NOMO-1 treated with dmso at 0.1 percent for 144 hours (cell line): ENCODE measurements at regions not wholly inside any gene's neighbourhood (a gene's known extent, or its start where the extent isn't known, plus 50 kb on each side); places are given as distances from the start of the nearest gene placed in this dataset.
A peak's percentile ranks its signal among the peaks of the same experiment; 100 is the strongest.

Experiments used
- DNase-seq: peaks from one replicate; lab custom pipeline; 2025; ENCODE audit not compliant: unreplicated experiment; lab: John Stamatoyannopoulos, UW

- DNase-seq, result no peak
Observed at GRCh38 chr20:60658681-60659080, 593.4 kb upstream of the CDH4 start.

DNA sequence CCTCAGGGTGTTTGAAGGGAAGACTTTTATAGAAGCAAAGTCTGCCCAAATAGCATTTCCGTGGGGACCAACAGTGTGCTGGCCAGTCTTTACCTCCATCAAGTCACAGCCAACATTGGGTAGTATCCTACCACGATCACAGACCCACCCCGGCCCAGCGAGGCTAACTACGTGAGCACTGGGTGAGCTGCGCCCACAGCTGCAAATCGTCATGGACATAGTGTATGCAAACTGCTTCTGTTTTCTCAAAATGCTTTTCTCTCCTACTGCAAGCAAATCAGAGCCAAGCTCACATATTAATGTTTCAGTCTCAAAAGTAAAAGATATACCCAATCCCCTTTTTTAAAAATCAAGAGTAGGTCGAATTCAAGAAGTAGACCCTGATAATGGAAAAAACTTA is 592.8 kb upstream of the CDH4 start:
- no peak for DNase-seq

DNA sequence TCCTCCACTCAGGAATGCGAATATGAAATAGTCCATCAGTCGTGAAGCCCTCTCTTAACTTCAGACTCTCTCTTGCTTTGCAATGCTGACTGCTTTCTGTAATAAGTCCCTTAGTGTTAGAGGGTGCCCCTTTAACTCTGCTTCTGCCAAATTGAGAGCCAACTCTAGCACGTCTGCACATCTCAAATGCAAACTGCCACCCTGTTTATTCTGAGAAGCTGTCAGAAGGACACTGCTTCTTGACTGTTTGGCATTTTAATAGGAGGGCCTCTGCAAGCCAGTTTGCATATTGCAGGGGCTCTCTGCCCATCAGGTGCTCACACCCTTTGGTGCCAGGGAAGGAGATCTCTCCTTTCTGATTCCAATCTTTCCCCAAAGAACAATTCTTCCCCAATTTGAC is 589.8 kb upstream of the CDH4 start:
- no peak for DNase-seq

- DNase-seq, result no peak
Observed at GRCh38 chr20:60664106-60664505, 588.0 kb upstream of the CDH4 start.

DNA sequence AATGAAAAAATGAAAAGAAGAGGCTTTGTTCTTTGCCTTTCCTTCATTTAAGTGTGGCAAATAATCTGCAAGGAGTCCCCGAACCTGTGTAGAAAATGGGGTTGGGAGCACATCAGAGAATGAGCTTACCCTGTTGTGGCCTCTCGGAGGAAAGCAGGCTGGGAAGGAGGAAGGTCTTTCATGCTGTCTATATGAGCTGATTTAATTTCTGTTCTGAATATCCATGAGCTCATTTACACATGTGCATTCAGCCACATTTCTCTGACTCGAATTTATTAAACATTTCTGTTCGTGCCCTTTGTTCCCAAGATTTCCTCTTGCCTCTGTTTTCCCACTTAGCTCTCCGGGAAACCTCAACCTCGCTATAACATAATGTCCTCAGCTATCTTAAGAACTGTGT is 584.4 kb upstream of the CDH4 start:
- DNase-seq, result no peak

DNA sequence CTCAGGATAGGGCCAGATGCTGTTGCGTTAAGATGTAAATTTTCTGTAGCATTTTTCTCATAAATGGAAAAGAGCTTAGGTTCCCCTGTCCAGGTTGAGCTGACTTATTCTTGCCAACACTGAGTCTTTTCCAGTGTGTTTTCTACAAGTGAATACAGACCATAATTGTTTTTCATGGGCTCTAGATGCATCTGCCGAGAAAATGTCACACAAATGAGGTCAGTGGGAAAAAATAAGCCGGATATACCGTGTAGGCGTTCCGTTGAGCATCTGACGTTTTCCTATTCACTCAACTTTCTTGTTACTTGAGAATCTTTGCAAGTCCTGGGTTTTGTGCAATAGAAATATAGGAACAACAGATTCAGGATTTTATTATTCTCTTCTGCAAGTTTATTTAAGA is 582.9 kb upstream of the CDH4 start:
- DNase-seq, result no peak

DNA sequence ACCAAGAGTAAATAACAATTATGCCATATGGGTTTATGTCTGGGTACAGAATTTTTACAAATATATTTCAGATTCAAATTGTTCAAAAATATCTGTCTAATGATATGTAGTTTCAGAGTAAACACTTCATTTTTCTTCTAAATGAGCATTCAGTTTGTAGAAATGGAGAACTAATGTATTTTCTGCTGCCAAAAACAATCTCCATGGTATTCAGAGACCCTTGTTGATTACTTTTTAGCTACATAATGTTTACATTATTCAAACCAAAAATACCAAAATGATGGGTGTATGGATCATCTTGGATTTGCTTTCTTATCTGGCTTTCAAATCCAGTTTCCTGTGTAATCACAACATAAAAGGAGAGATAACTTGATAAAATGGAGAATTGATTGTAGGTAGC is 576.0 kb upstream of the CDH4 start:
- DNase-seq, result no peak

GRCh38 chr20:60677819-60678218 is 574.2 kb upstream of the CDH4 start:
- DNase-seq, result no peak

DNA sequence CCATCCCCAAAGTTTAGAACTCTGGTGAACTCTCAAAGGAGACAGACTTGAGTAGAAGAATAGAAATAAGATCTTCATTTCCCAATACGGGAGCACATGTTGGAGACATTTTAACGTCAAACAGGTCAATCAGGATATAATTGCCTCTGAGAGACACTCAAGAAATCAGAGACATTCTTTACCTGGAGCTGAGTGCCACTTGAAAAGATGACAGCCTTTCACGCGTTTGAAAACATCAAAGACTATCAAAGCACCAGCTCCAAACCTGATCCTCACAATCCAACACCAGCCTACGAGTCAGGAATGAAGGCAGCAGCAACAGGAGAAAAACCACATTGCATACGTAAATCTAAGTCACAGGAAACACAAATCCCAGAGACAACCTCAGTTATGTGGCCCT is 571.5 kb upstream of the CDH4 start:
- DNase-seq, result no peak

- DNase-seq, result no peak
Observed at GRCh38 chr20:60687213-60687612, 564.8 kb upstream of the CDH4 start.

DNA sequence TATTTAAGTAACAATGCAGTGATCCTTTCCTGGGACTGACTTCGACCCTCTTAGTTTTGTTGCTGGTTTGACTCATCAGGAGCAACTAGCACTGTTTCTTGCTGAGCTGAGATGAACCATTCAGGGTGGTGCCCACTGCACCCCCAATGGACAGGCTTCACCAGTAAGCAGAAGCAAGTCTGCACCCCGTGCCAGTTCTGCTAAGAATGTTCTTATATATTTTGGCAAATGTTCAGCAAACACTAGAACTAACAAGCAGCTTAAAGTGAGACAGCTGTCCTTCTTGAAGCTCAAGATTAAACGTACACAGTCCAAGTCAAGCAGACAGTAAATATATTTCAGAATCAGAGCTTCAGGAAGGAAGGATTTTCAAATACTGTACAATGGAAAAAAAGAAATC is 561.3 kb upstream of the CDH4 start:
- DNase-seq, result no peak

DNA sequence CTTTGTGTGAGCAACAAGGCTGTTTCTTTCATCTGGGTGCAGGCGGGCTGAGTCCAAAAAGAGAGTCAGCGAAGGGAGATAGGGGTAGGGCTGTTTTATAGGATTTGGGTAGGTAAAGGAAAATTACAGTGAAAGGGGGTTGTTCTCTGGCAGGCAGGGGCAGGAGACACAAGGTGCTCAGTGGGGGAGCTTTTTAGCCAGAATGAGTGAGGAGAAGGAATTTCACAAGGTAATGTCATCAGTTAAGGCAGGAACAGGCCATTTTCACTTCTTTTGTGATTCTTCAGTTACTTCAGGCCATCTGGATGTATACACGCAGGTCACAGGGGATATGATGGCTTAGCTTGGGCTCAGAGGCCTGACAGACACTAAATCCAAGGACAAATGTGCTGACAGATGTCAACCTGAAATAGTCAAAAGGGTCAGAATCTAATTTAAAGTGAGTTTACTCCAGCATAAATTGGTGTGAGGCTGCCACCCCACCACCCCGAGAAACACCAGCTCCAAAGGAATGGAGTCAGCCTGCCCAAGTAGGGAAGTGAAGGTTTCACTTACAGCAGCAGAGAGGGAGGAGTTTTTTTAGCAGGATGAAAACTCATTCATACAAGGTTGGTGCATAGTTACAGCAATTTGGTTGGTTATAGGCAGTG is 560.0 kb upstream of the CDH4 start:
- DNase-seq, result no peak

DNA sequence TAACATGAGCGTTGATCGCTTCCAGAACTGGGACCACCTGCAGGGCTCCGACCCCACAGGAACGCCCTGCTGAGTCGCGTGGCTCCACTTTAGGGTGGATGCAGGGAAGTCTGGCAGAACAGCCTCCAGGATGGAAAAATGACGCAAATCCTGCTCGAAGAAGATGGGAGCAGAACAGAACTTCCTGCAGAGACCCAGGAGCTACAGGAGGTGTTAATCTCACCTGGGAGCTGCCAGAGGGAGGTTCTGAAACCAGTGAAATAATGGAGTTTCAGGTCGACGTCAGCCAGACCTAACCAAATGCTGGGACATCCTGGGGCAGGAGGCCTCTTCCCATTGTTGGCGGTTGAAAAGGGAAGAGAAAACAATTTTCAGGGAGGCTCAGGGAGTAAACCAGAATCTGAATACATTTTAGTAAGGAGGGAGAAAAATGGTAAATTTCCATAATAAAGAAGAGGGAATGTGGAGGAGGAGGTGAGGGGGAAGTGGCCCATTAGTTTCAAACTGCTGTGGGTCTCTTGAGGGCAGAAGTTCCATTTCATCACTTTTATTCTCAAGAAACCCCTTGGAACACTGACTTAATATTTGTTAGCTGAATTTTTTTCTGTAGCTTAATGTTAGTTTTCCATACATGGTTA is 558.4 kb upstream of the CDH4 start:
- DNase-seq, result no peak

DNA sequence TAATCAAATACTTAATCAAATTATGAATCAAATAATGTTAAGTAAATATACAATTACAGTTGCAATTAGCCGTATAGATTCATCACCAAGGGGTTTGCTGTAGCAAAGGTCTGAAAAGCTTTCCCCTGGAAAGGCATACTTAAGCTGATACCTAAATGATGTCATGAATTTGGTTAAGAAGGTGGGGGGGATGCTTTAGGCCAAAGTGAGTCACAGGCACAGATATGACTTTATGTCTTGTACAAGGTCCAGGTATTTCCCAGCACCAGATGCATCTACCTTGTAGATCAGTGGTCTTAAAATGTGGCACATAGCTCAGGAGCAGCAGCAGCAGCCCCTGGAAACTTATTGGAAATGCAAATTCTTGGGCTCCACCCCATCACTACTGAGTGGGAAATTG is 557.3 kb upstream of the CDH4 start:
- DNase-seq, result no peak

DNA sequence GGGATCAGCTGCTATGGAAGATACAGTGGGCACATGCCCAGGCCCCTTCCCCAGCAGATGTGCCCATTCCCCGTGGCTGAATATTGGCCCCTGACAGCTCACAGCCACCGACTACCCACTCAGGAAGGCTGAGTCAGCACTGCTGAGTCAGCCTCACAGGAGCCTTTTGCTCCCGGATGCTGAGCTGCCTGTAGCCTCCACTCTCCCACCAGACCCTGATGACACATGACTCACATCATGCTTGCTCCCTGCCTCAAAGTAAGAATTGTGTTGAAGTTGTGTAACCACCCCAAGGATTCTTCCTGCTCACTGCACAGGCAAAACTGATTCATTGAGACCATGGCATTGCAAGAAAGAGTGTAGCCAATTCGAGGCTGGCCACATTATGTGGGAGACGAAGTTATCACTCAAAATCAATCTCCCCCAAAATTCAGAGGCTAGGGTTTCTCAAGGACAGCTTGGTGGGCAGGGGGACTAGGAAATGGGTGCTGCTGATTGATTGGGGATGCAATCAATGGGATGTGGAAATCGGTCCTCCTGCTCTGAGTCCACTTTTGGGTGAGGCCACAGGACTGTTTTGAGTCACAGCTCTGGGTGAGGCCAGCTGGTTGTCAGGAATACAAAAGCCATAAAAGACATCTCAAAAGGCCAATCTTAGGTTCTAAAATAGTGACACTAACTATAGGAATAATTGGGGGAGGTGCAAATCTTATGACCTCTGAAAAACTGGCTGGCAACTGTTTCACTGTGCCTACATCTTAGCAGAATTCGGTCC is 556.6 kb upstream of the CDH4 start:
- peak; percentile 64 for DNase-seq

DNA sequence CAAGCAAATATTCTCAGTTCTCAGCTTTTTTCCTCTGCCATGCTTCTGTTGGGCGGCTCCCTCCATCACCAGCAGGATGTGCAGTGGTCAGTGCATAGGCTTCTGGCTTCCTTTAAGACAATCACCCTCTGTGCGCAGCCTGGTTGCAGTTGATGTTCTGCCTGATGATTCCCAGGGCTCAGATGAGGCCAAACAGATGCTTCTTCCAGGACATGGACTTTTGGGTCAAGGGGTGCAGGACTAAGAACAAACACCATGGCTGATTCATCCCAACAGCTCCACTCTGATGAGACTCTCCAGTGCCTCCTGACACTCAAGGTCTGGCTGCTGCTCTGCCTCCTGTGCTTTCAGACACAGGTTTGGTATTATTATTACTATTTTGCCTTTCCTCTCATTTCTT is 554.8 kb upstream of the CDH4 start:
- DNase-seq, result no peak

DNA sequence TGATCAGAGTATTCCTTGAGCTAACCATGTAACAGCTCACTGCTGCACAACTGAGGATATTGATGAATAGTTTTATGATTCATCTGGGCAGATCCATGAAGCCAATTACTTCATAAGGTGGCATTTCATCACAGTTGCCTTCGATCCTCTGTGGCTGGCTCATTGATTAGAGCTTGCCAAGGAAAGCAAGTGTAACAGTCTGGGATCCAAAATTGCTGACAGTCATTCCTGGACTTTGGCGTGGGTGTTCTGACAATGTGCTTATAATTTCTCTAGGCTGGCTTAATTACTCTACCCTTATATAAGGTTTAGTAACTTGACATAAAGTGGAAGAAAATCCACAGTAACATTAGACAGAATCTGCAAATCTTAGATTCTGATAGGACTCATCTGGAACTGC is 551.3 kb upstream of the CDH4 start:
- DNase-seq, result no peak

GRCh38 chr20:60704147-60704546 is 547.9 kb upstream of the CDH4 start:
- no peak for DNase-seq

DNA sequence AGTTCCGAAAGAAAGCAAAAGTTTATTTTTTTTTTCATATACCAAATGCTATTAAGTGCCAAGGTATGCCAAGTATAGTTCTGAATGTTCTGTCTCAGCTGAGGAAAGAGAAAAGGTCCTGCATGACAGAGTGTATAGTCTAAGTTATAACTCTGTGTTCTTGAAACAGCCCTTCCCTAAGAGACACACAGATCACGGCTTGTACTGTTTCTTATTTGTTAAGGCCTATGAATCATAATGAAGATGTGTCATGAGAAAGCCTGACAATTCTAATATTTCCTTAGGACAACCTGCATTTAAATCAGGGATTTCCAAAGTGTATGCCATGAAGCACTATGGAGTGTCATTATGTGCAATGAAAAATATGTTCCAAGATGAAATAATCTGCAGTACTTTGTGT is 538.7 kb upstream of the CDH4 start:
- DNase-seq, result no peak

DNA sequence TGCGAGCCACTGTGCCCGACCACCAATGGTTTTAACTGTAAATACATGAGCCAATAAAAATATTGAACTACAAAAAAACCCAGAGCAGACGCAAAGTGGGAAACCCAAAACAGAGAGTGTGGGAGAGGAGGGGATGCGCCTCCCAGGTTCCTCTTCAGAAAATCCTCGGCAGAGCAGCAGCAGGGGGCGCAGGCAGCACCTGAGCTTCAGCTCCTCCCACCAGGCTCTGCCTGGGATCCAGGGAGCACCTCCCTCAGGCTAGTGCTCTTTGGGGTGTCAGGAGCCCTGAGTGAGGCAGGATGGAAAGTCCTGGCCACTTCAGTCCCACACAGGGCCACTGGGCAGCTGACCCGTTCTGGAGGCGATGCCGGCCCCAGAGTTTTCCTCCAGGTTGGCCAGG is 536.9 kb upstream of the CDH4 start:
- no peak for DNase-seq

DNA sequence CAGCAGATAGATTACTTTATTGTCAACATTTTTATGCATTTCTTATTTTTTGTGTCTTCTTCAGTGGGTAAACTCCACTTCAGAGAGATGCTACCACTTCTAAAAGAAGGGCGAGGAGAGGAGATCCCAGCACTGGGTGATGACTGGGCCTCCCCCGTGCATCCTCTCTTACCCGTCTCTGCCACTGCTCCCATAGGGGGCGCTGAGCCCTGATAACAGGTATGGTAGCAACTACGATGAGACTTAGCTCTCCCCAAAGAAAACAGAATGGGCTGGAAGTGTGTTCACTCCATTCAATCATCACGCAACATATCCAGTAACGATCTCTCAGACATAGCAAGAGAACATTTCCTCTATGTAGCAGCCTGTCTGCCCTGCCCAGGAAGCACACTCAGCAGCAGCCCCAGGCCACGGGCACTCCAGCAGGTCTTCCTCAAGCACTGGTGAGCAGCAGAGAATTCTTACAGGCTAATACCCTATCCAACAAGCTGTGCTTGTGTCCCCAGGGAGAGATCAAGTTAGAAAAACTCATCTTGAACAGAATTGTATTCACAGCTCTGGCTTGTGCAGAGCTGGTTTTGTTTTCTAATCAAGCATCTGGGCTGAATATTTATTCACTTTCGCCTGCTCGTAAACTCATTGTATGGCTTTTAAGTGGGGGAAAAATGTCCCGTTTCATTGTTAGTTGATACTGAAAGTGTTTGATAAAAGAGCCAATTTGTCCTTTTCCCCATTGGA is 533.1 kb upstream of the CDH4 start:
- no peak for DNase-seq
